WERI-Rb-1 (cell line): ENCODE measurements at regions not wholly inside any gene's neighbourhood (a gene's known extent, or its start where the extent isn't known, plus 50 kb on each side); places are given as distances from the start of the nearest gene placed in this dataset.
A peak's percentile ranks its signal among the peaks of the same experiment; 100 is the strongest.

Source experiments
- DNase-seq: peaks from one replicate; pipeline ENCODE4 v3.0.0-alpha.2; 2020
- H3K27ac ChIP-seq: fragments of 250-450 bp; sonication (Bioruptor Pico); 2 replicates; pipeline ENCODE4 v1.5.1; 2020; ENCODE audit warnings: mild to moderate bottlenecking, moderate library complexity
- H3K27me3 ChIP-seq: fragments of 250-450 bp; sonication (Bioruptor Pico); 2 replicates; pipeline ENCODE4 v1.5.1; 2021; ENCODE audit warnings: mild to moderate bottlenecking, low read depth, moderate library complexity; ENCODE audit not compliant: insufficient read depth, severe bottlenecking
- H3K36me3 ChIP-seq: fragments of 250-450 bp; sonication (Bioruptor Pico); 2 replicates; pipeline ENCODE4 v1.5.1; 2020; ENCODE audit warnings: mild to moderate bottlenecking, moderate library complexity
- H3K4me3 ChIP-seq: 2 replicates; pipeline ENCODE4 v1.5.1; 2011; ENCODE audit warnings: low read depth, mild to moderate bottlenecking, control low read depth, low read length
- H3K9me3 ChIP-seq: fragments of 250-450 bp; sonication (Bioruptor Pico); 2 replicates; pipeline ENCODE4 v1.5.1; 2021; ENCODE audit warnings: mild to moderate bottlenecking, moderate library complexity; ENCODE audit not compliant: severe bottlenecking
- TF ChIP-seq, protein P1 (sequence below): IDR thresholded peaks from 2 replicates; pipeline ENCODE4 v1.5.1; 2011; ENCODE audit warnings: low read depth, mild to moderate bottlenecking, control low read depth, inconsistent platforms, low read length

DNA sequence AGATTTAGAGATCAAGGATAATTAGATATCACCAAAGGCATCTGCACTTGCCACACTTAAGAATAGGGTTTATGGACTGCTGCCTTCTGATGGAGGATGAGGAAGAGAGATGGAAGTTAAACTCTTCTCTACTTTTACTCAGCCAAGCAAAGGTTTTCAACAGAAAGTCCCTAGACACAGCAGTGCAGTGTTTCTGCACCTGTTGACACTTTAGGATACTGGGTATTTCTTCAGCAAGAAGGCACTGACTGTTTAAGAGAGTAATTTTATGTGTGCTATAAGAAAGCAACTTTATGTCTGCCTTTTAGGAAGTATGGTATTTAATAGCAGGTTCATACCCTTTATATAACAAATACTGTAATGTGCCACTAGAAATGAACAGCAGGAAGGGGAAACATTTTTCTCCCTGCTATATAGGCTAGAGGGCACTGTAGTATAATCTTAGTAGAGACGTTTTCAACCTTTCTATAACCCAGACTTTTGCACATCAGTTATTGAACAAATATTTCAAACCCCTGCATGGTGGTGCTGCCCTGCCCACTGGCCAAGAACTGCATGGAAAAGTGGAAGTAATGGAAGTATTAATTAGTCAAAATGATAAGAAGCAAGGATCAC is 225.0 kb upstream of the GRIP1 start:
- DNase-seq = no peak
- no peaks in the 10 kb centered on the region for H3K9me3 ChIP-seq
- no peaks in the 10 kb centered on the region for H3K27me3 ChIP-seq
- TF ChIP-seq, protein P1, sequence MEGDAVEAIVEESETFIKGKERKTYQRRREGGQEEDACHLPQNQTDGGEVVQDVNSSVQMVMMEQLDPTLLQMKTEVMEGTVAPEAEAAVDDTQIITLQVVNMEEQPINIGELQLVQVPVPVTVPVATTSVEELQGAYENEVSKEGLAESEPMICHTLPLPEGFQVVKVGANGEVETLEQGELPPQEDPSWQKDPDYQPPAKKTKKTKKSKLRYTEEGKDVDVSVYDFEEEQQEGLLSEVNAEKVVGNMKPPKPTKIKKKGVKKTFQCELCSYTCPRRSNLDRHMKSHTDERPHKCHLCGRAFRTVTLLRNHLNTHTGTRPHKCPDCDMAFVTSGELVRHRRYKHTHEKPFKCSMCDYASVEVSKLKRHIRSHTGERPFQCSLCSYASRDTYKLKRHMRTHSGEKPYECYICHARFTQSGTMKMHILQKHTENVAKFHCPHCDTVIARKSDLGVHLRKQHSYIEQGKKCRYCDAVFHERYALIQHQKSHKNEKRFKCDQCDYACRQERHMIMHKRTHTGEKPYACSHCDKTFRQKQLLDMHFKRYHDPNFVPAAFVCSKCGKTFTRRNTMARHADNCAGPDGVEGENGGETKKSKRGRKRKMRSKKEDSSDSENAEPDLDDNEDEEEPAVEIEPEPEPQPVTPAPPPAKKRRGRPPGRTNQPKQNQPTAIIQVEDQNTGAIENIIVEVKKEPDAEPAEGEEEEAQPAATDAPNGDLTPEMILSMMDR = no peak
- H3K4me3 ChIP-seq = no peak overlapping the region
- no peak overlapping the region for H3K27ac ChIP-seq
- H3K36me3 ChIP-seq = no peaks in the 10 kb centered on the region

DNA sequence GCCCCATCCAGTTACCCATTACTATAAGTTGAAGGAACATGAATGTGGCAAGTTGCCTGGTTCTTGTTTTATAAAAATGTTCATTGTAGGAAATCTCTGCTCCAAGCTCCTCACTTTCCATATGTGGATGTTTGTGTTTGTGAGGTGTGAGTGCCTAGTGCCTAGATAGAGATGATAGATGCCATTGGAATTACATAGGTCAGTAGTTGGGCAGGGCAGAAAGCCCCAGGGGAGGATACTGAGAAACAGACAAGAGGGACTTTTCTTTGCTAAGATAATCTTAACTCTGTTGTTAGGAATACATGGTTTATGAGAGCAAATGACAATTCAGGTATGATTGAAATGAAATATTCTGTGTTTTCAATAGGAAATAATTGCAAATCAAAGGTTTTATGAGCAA is 226.3 kb upstream of the GRIP1 start:
- H3K36me3 ChIP-seq = no peaks in the 10 kb centered on the region
- no peaks in the 10 kb centered on the region for H3K9me3 ChIP-seq
- no peak overlapping the region for H3K4me3 ChIP-seq
- no peaks in the 10 kb centered on the region for H3K27me3 ChIP-seq
- no peak for DNase-seq
- no peak overlapping the region for H3K27ac ChIP-seq
- TF ChIP-seq, protein P1 = no peak

DNA sequence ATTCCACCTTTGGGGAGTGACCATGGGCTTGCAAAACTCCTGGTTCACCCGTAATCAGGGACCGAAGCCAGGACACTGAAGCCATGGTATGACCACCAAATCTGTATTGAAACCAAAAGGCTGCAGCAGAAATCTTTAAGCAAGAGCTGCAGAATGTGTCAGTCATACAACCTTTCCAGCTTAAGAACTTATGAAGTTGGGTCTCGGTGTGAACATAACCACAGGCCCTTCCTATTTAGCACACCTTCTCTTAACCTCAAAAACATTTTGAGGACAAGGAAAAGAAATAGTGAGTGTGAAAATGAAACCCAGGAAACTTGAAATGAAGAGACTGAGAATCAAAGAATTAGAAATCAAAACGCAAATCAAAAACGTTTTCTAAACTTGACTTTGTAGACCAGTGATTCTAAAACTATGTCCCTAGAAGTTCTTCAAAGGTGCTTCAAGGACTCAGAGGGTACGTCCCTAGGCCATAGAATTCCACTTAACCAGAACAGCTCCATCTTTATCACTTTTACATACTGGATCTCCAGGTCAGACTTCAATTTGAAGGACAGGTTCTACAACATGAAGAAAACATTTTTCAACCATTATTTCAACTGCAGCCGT is 231.6 kb upstream of the GRIP1 start:
- no peaks in the 10 kb centered on the region for H3K9me3 ChIP-seq
- TF ChIP-seq, protein P1 = no peak

DNA sequence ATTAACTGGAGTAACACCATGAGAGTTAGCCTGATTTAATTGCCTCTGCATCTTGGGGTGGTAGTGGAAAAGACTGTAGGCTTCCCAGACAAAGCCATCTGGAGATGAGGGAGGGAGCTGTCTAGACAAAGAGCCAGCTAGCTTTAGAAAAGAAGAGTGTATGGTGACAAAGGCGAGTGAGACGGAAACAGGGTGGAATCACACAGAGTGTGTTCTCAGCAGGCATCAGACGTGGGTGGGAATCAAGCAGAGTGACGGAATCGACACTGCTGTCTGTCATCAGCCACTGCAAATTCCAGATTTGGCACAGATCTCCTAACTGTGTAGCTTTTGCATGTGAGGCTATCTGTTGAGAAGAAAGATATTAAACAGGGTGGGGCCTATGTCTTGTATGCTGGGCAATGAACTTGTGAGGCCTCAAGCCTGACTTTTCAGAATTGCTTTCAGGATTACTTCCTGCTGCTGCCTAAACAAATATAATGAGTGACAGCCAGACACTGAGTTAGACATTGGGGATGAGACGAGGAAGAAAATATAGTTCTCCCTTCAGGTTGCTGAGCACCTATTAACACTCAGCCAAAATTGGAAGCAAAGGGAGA is 236.5 kb upstream of the GRIP1 start:
- H3K27me3 ChIP-seq = no peaks in the 10 kb centered on the region
- peak; percentile 6 for DNase-seq
- no peak overlapping the region for H3K4me3 ChIP-seq
- H3K9me3 ChIP-seq = no peaks in the 10 kb centered on the region
- no peak overlapping the region for H3K27ac ChIP-seq
- H3K36me3 ChIP-seq = no peaks in the 10 kb centered on the region
- TF ChIP-seq, protein P1 = no peak

More for the DNA sequence above, 231.6 kb upstream of the GRIP1 start:
- no peaks in the 10 kb centered on the region for H3K36me3 ChIP-seq
- no peak overlapping the region for H3K27ac ChIP-seq
- DNase-seq = no peak
- H3K4me3 ChIP-seq = no peak overlapping the region
- no peaks in the 10 kb centered on the region for H3K27me3 ChIP-seq

DNA sequence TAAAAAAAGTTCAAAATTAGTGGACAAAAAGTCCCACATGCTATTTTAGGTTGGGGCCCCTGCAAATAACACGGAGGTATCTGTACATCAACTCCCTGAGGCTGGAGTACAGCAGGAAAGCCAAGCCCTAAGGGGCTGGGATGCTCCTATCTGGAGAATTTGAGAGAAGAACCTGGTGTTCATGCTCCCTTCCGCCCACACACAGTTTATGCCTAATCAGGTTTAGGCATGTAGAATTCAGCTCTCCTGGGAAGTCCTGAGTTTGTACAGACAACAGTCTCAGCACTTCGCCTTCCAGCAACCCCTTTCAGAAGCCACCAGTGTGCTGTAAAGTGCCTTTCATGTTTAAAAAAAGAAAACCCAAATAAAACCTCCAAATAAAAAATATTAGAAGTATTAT is 237.3 kb upstream of the GRIP1 start:
- H3K27ac ChIP-seq = no peak overlapping the region
- no peaks in the 10 kb centered on the region for H3K27me3 ChIP-seq
- no peaks in the 10 kb centered on the region for H3K9me3 ChIP-seq
- TF ChIP-seq, protein P1 = no peak
- DNase-seq = no peak
- H3K4me3 ChIP-seq = no peak overlapping the region
- H3K36me3 ChIP-seq = no peaks in the 10 kb centered on the region
